ENCODE measurements at regions not wholly inside any gene's neighbourhood (a gene's known extent, or its start where the extent isn't known, plus 50 kb on each side); places are given as distances from the start of the nearest gene placed in this dataset.

- Histone ChIP-seq H3K27me3 (no peaks in the 10 kb centered on the region), H3K9me3 (no peaks in the 10 kb centered on the region), H3K36me3 (replicated peaks in 1 of 2; ENCODE audit: insufficient read depth in 1 of 2, low read depth in 2 of 2) (no peaks in the 10 kb centered on the region), H3K4me3 (no peak overlapping the region), H3K4me1 (no peaks in the 10 kb centered on the region), H3K27ac (no peak overlapping the region)
- ATAC-seq (no peak), DNase-seq (no peak)
- intact Hi-C loops (cut with DNase I) = no loop called here
- TF ChIP-seq POLR2A (IDR thresholded peaks at IDR 0.05) = no peak
- TF ChIP-seq, protein P1, sequence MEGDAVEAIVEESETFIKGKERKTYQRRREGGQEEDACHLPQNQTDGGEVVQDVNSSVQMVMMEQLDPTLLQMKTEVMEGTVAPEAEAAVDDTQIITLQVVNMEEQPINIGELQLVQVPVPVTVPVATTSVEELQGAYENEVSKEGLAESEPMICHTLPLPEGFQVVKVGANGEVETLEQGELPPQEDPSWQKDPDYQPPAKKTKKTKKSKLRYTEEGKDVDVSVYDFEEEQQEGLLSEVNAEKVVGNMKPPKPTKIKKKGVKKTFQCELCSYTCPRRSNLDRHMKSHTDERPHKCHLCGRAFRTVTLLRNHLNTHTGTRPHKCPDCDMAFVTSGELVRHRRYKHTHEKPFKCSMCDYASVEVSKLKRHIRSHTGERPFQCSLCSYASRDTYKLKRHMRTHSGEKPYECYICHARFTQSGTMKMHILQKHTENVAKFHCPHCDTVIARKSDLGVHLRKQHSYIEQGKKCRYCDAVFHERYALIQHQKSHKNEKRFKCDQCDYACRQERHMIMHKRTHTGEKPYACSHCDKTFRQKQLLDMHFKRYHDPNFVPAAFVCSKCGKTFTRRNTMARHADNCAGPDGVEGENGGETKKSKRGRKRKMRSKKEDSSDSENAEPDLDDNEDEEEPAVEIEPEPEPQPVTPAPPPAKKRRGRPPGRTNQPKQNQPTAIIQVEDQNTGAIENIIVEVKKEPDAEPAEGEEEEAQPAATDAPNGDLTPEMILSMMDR (IDR thresholded peaks at IDR 0.05) = no peak
- 47 to 56% methylated on average over 3 of the region's 3 CpGs for WGBS, 2 donors
Observed at GRCh38 chr5:87826507-87826906, 413.8 kb upstream of the CCNH start.

GRCh38 chr5:87825583-87825982 is 412.9 kb upstream of the CCNH start:
- no peak for TF ChIP-seq POLR2A (IDR thresholded peaks at IDR 0.05)
- TF ChIP-seq, protein P1 (IDR thresholded peaks at IDR 0.05) = no peak
- Histone ChIP-seq H3K4me3 (no peak overlapping the region), H3K36me3 (replicated peaks in 1 of 2; ENCODE audit: insufficient read depth in 1 of 2, low read depth in 2 of 2) (no peaks in the 10 kb centered on the region), H3K9me3 (no peaks in the 10 kb centered on the region), H3K27me3 (no peaks in the 10 kb centered on the region), H3K4me1 (no peaks in the 10 kb centered on the region), H3K27ac (no peak overlapping the region)
- WGBS, 2 donors = 22 to 27% methylated on average over 1 of the region's 1 CpG
- no peak for ATAC-seq
- no peak for DNase-seq
- intact Hi-C loops (cut with DNase I) = no loop called here

DNA sequence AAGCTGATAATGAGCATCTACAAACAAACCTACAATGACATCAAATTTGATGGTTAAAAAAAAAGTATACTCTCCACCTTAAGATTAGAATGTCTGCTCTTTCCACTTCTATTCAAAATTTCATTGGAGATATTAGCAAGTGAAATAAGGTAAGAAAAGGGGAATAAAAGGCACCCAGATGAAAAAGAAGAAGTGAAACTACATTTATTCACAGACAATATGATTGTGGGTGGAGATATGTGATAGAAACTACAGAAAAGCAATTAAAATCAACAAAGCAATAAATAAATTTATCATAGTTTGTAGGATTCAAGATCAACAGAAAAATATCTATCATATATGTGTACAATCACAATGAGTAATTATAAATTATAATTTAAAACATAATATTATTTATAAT is 395.1 kb upstream of the CCNH start:
- intact Hi-C loops (cut with DNase I) = no loop called here
- no peaks in the 10 kb centered on the region for H3K4me1 ChIP-seq
- H3K9me3 ChIP-seq = no peaks in the 10 kb centered on the region
- no peak for ATAC-seq
- H3K27me3 ChIP-seq = no peaks in the 10 kb centered on the region
- H3K36me3 ChIP-seq (replicated peaks in 1 of 2; ENCODE audit: insufficient read depth in 1 of 2, low read depth in 2 of 2) = no peaks in the 10 kb centered on the region
- no peak overlapping the region for H3K27ac ChIP-seq
- TF ChIP-seq, protein P1 (IDR thresholded peaks at IDR 0.05) = no peak
- no peak for TF ChIP-seq POLR2A (IDR thresholded peaks at IDR 0.05)
- DNase-seq = no peak
- H3K4me3 ChIP-seq = no peak overlapping the region

GRCh38 chr5:87803352-87803751 is 390.6 kb upstream of the CCNH start:
- TF ChIP-seq POLR2A (IDR thresholded peaks at IDR 0.05) = no peak
- TF ChIP-seq, protein P1 (IDR thresholded peaks at IDR 0.05) = no peak
- no peak for DNase-seq
- intact Hi-C loops (cut with DNase I) = no loop called here
- Histone ChIP-seq H3K4me1 (no peaks in the 10 kb centered on the region), H3K27me3 (no peaks in the 10 kb centered on the region), H3K36me3 (replicated peaks in 1 of 2; ENCODE audit: insufficient read depth in 1 of 2, low read depth in 2 of 2) (no peaks in the 10 kb centered on the region), H3K27ac (no peak overlapping the region), H3K9me3 (no peaks in the 10 kb centered on the region), H3K4me3 (no peak overlapping the region)
- no peak for ATAC-seq

GRCh38 chr5:87791869-87792268 is 379.1 kb upstream of the CCNH start:
- intact Hi-C loops (cut with DNase I) = no loop called here
- no peak for ATAC-seq
- WGBS, 2 donors = 33 to 43% methylated on average over 4 of the region's 4 CpGs

More at GRCh38 chr5:87791869-87792268, 379.1 kb upstream of the CCNH start:
- Histone ChIP-seq H3K27ac (no peak overlapping the region), H3K36me3 (replicated peaks in 1 of 2; ENCODE audit: insufficient read depth in 1 of 2, low read depth in 2 of 2) (no peaks in the 10 kb centered on the region), H3K4me3 (no peak overlapping the region), H3K27me3 (no peaks in the 10 kb centered on the region), H3K4me1 (no peaks in the 10 kb centered on the region), H3K9me3 (no peaks in the 10 kb centered on the region)
- TF ChIP-seq POLR2A (IDR thresholded peaks at IDR 0.05) = no peak
- TF ChIP-seq, protein P1 (IDR thresholded peaks at IDR 0.05) = no peak
- no peak for DNase-seq

All from body of pancreas (tissue), 4 donors.